HEK293 (cell line): ENCODE measurements at regions not wholly inside any gene's neighbourhood (a gene's known extent, or its start where the extent isn't known, plus 50 kb on each side); places are given as distances from the start of the nearest gene placed in this dataset.

Experiments
- CTCF ChIA-PET: fragments of 350-600 bp; formaldehyde crosslinking; extraction: SDS; loops from one replicate; lab custom pipeline; 2021; ENCODE audit warnings: antibody characterized with exemption; lab: Yijun Ruan, JAX
- POLR2A ChIA-PET: fragments of 300-600 bp; formaldehyde crosslinking; extraction: SDS; loops from one replicate; lab custom pipeline; 2020; ENCODE audit warnings: antibody characterized with exemption, inconsistent platforms; lab: Yijun Ruan, JAX
- H3K27ac ChIP-seq: fragments of 200-500 bp; sonication (Bioruptor generic); 2 replicates; pipeline ENCODE4 v1.5.1; 2014; ENCODE audit warnings: low read depth, low read length, control low read depth, inconsistent platforms; ENCODE audit errors: extremely low read depth
- H3K36me3 ChIP-seq, 2 experiments: fragments of 200-500 bp in 1 of 2; sonication (Bioruptor generic) in 1 of 2; 1 replicate in 1 of 2; 2 replicates in 1 of 2; pipeline ENCODE4 v1.5.1; 2014 to 2017; ENCODE audit warnings: inconsistent platforms in 2 of 2, low read length in 2 of 2; ENCODE audit not compliant: control insufficient read depth in 2 of 2, insufficient read depth in 1 of 2
- H3K4me1 ChIP-seq: fragments of 200-500 bp; sonication (Bioruptor generic); 2 replicates; pipeline ENCODE4 v1.5.1; 2014; ENCODE audit warnings: mild to moderate bottlenecking, low read length, inconsistent platforms; ENCODE audit not compliant: control insufficient read depth, insufficient read depth
- H3K4me3 ChIP-seq: 2 replicates; pipeline ENCODE4 v1.5.1; 2011; ENCODE audit warnings: low read depth, mild to moderate bottlenecking, control low read depth, low read length, moderate library complexity
- H3K9me3 ChIP-seq: fragments of 200-500 bp; sonication (Bioruptor generic); 2 replicates; pipeline ENCODE4 v1.5.1; 2014; ENCODE audit warnings: low read depth, low read length, inconsistent platforms; ENCODE audit not compliant: control insufficient read depth, insufficient read depth
- GLIS1 ChIP-seq: fragments of 450-650 bp; formaldehyde crosslinking; IDR thresholded peaks from 2 replicates; pipeline ENCODE4 v1.5.1; 2016; ENCODE audit warnings: missing biosample characterization, missing genetic modification characterization
- HOXC10 ChIP-seq: sonication (generic); formaldehyde crosslinking; IDR thresholded peaks from 2 replicates; pipeline ENCODE4 v1.8.1; 2023; ENCODE audit warnings: mild to moderate bottlenecking, missing genetic modification reagents
- KLF10 ChIP-seq: fragments of 450-650 bp; IDR thresholded peaks from 2 replicates; pipeline ENCODE4 v1.5.1; 2018; ENCODE audit warnings: missing biosample characterization, mild to moderate bottlenecking, missing genetic modification characterization
- KLF17 ChIP-seq: fragments of 450-650 bp; formaldehyde crosslinking; IDR thresholded peaks from 2 replicates; pipeline ENCODE4 v1.5.1; 2016; ENCODE audit warnings: missing biosample characterization, missing genetic modification characterization
- OVOL3 ChIP-seq: fragments of 450-650 bp; formaldehyde crosslinking; IDR thresholded peaks from 2 replicates; pipeline ENCODE4 v1.5.1; 2016; ENCODE audit warnings: missing biosample characterization, missing genetic modification characterization
- REPIN1 ChIP-seq: fragments of 450-650 bp; formaldehyde crosslinking; IDR thresholded peaks from 2 replicates; pipeline ENCODE4 v1.5.1; 2017; ENCODE audit warnings: missing biosample characterization, missing genetic modification characterization, low read depth
- SALL2 ChIP-seq: fragments of 450-650 bp; formaldehyde crosslinking; IDR thresholded peaks from 2 replicates; pipeline ENCODE4 v1.5.0; 2017; ENCODE audit warnings: missing biosample characterization, mild to moderate bottlenecking, missing genetic modification characterization, borderline replicate concordance
- ZBTB1 ChIP-seq: fragments of 450-650 bp; formaldehyde crosslinking; IDR thresholded peaks from 2 replicates; pipeline ENCODE4 v1.5.1; 2016; ENCODE audit warnings: missing biosample characterization, missing genetic modification characterization
- ZBTB20 ChIP-seq: fragments of 450-650 bp; formaldehyde crosslinking; IDR thresholded peaks from 2 replicates; pipeline ENCODE4 v1.5.1; 2016; ENCODE audit warnings: missing biosample characterization, missing genetic modification characterization
- ZBTB48 ChIP-seq: fragments of 450-650 bp; formaldehyde crosslinking; IDR thresholded peaks from 2 replicates; pipeline ENCODE4 v1.5.1; 2016; ENCODE audit warnings: missing biosample characterization, missing genetic modification characterization
- ZNF280C ChIP-seq: fragments of 450-650 bp; formaldehyde crosslinking; IDR thresholded peaks from 2 replicates; pipeline ENCODE4 v1.5.1; 2016; ENCODE audit warnings: missing biosample characterization, missing genetic modification characterization
- ZNF404 ChIP-seq: fragments of 450-650 bp; formaldehyde crosslinking; IDR thresholded peaks from 2 replicates; pipeline ENCODE4 v1.5.1; 2017; ENCODE audit warnings: missing biosample characterization, missing genetic modification characterization
- ZNF423 ChIP-seq: fragments of 450-650 bp; formaldehyde crosslinking; IDR thresholded peaks from 2 replicates; pipeline ENCODE4 v1.5.1; 2016; ENCODE audit warnings: missing biosample characterization, missing genetic modification characterization
- ZNF426 ChIP-seq: fragments of 450-650 bp; formaldehyde crosslinking; IDR thresholded peaks from 2 replicates; pipeline ENCODE4 v1.5.1; 2017; ENCODE audit warnings: missing biosample characterization, missing genetic modification characterization, mild to moderate bottlenecking, inconsistent platforms, moderate library complexity
- ZNF501 ChIP-seq: fragments of 450-650 bp; formaldehyde crosslinking; IDR thresholded peaks from 2 replicates; pipeline ENCODE4 v1.5.1; 2016; ENCODE audit warnings: missing biosample characterization, missing genetic modification characterization
- ZNF529 ChIP-seq: fragments of 450-650 bp; formaldehyde crosslinking; IDR thresholded peaks from 2 replicates; pipeline ENCODE4 v1.5.1; 2017; ENCODE audit warnings: missing genetic modification characterization, missing biosample characterization; ENCODE audit not compliant: insufficient replicate concordance
- ZNF624 ChIP-seq: fragments of 450-650 bp; formaldehyde crosslinking; IDR thresholded peaks from 2 replicates; pipeline ENCODE4 v1.5.1; 2017; ENCODE audit warnings: missing biosample characterization, missing genetic modification characterization
- ZNF843 ChIP-seq: fragments of 450-650 bp; formaldehyde crosslinking; IDR thresholded peaks from 2 replicates; pipeline ENCODE4 v1.5.1; 2016; ENCODE audit warnings: missing biosample characterization, missing genetic modification characterization
- TF ChIP-seq, protein P1 (sequence below): fragments of 450-650 bp; IDR thresholded peaks from 2 replicates; pipeline ENCODE4 v1.5.1; 2018; ENCODE audit warnings: missing biosample characterization, missing genetic modification characterization
- TF ChIP-seq, protein P2 (sequence below): fragments of 450-650 bp; formaldehyde crosslinking; IDR thresholded peaks from 2 replicates; pipeline ENCODE4 v1.5.1; 2017; ENCODE audit warnings: missing biosample characterization, mild to moderate bottlenecking, missing genetic modification characterization, moderate library complexity
- TF ChIP-seq, protein P3 (sequence below): fragments of 450-650 bp; formaldehyde crosslinking; IDR thresholded peaks from 2 replicates; pipeline ENCODE4 v1.5.1; 2016; ENCODE audit warnings: missing biosample characterization, missing genetic modification characterization
- TF ChIP-seq, protein P4 (sequence below): fragments of 450-650 bp; formaldehyde crosslinking; IDR thresholded peaks from 2 replicates; pipeline ENCODE4 v1.5.1; 2016; ENCODE audit warnings: missing biosample characterization, missing genetic modification characterization

DNA sequence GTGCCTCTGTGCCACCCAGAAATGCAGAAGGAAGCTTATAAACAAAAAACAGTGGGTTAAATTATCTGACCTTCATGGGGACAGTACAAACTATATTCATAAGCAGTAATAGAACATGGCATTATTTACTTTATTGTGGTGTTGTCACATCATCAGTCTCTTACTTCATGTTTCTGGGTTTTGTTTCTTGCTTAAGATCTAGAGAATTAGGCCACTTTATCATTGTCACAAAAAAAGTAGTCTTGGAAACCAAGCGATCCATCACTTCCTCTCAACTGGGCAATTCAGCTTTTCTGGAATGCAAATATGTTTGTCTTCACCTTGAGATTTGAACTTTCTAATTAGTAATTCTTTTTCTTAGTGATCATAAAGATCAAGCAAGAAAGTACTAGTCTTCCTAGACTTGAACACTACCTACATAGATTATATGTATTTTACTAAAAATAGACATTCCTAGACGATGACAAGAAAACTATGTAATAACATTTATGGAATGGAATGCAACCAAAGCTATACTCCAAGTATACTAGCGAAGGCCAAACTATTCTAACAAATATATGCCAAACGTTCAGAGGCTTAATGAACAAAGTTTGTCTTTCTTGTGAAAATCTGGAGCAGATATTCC is 363.4 kb downstream of the DAD1 start (continued):
- TF ChIP-seq REPIN1 (tag by site-specific recombination) (no peak), HOXC10 (CRISPR knock-in tag) (no peak)
- TF ChIP-seq, protein P1, sequence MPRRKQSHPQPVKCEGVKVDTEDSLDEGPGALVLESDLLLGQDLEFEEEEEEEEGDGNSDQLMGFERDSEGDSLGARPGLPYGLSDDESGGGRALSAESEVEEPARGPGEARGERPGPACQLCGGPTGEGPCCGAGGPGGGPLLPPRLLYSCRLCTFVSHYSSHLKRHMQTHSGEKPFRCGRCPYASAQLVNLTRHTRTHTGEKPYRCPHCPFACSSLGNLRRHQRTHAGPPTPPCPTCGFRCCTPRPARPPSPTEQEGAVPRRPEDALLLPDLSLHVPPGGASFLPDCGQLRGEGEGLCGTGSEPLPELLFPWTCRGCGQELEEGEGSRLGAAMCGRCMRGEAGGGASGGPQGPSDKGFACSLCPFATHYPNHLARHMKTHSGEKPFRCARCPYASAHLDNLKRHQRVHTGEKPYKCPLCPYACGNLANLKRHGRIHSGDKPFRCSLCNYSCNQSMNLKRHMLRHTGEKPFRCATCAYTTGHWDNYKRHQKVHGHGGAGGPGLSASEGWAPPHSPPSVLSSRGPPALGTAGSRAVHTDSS (tag by site-specific recombination) = no peak

DNA sequence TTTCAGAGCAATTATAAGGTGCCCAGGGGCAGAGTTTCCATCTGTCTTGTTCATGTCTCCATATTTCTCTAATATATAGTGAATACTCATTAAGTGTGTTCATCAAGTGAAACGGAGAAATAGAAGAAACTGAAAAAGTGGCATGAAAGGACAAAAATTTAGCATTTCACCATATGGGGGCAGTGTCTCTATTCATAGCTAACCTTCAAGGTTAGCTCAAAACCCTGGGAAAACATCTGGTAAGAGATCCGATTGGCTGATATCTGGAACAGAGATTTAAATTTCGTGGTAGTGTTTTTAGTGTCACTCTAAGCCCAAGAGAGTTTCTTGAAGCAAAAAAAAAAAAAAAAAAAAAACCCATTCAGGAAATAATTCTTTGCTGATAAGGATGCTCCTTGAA is 367.5 kb downstream of the DAD1 start:
- POLR2A ChIA-PET = interaction anchor here (0.7 kb wide), 2 partner anchors 112 to 1992 kb away, joined by 5 to 7 read pairs; partner anchors contain the start of gene CHMP4A
- TF ChIP-seq ZNF404 (tag by site-specific recombination) (no peak), ZBTB48 (tag by site-specific recombination) (no peak), ZNF624 (tag by site-specific recombination) (no peak), ZBTB20 (tag by site-specific recombination) (no peak), ZNF423 (no peak)
- TF ChIP-seq, protein P1 (tag by site-specific recombination) = no peak
- TF ChIP-seq, protein P2, sequence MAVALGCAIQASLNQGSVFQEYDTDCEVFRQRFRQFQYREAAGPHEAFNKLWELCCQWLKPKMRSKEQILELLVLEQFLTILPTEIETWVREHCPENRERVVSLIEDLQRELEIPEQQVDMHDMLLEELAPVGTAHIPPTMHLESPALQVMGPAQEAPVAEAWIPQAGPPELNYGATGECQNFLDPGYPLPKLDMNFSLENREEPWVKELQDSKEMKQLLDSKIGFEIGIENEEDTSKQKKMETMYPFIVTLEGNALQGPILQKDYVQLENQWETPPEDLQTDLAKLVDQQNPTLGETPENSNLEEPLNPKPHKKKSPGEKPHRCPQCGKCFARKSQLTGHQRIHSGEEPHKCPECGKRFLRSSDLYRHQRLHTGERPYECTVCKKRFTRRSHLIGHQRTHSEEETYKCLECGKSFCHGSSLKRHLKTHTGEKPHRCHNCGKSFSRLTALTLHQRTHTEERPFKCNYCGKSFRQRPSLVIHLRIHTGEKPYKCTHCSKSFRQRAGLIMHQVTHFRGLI (tag by site-specific recombination) = no peak
- TF ChIP-seq, protein P3, sequence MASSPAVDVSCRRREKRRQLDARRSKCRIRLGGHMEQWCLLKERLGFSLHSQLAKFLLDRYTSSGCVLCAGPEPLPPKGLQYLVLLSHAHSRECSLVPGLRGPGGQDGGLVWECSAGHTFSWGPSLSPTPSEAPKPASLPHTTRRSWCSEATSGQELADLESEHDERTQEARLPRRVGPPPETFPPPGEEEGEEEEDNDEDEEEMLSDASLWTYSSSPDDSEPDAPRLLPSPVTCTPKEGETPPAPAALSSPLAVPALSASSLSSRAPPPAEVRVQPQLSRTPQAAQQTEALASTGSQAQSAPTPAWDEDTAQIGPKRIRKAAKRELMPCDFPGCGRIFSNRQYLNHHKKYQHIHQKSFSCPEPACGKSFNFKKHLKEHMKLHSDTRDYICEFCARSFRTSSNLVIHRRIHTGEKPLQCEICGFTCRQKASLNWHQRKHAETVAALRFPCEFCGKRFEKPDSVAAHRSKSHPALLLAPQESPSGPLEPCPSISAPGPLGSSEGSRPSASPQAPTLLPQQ = no peak
- Histone ChIP-seq H3K4me1 (no peaks in the 10 kb centered on the region), H3K36me3 (no peaks in the 10 kb centered on the region), H3K9me3 (no peaks in the 10 kb centered on the region), H3K27ac (no peak overlapping the region), H3K4me3 (no peak overlapping the region)
- CTCF ChIA-PET = interaction anchor here (0.5 to 1.4 kb wide), 20 partner anchors 8 to 348 kb away, joined by 3 to 7 read pairs (median 4); no protein-coding TSS in a partner anchor

GRCh38 chr14:22220427-22220826 is 368.6 kb downstream of the DAD1 start:
- no peaks in the 10 kb centered on the region for H3K36me3 ChIP-seq
- POLR2A ChIA-PET = no interaction called here
- no peak overlapping the region for H3K27ac ChIP-seq
- no peaks in the 10 kb centered on the region for H3K9me3 ChIP-seq
- CTCF ChIA-PET = interaction anchor here (0.6 to 1.6 kb wide), 3 partner anchors 47 to 680 kb away, joined by 4 read pairs; no protein-coding TSS in a partner anchor
- no peak overlapping the region for H3K4me3 ChIP-seq
- no peaks in the 10 kb centered on the region for H3K4me1 ChIP-seq
- TF ChIP-seq ZNF426 (tag by site-specific recombination) (no peak), OVOL3 (tag by site-specific recombination) (no peak), SALL2 (tag by site-specific recombination) (no peak), ZNF501 (tag by site-specific recombination) (no peak), ZNF280C (tag by site-specific recombination) (no peak), ZNF529 (no peak), KLF10 (no peak), ZNF843 (tag by site-specific recombination) (no peak), ZBTB1 (tag by site-specific recombination) (no peak), KLF17 (tag by site-specific recombination) (no peak), GLIS1 (no peak)
- TF ChIP-seq, protein P4, sequence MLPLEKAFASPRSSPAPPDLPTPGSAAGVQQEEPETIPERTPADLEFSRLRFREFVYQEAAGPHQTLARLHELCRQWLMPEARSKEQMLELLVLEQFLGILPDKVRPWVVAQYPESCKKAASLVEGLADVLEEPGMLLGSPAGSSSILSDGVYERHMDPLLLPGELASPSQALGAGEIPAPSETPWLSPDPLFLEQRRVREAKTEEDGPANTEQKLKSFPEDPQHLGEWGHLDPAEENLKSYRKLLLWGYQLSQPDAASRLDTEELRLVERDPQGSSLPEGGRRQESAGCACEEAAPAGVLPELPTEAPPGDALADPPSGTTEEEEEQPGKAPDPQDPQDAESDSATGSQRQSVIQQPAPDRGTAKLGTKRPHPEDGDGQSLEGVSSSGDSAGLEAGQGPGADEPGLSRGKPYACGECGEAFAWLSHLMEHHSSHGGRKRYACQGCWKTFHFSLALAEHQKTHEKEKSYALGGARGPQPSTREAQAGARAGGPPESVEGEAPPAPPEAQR (tag by site-specific recombination) = no peak
